HCT116 (cell line): ENCODE measurements at regions not wholly inside any gene's neighbourhood (a gene's known extent, or its start where the extent isn't known, plus 50 kb on each side); places are given as distances from the start of the nearest gene placed in this dataset.

Source experiments
- ATAC-seq: fragments of 200-7000 bp; cut with Tn5 transposase; 2 replicates; pipeline ENCODE4 v1.9.1; 2020; ENCODE audit warnings: mild to moderate bottlenecking, moderate library complexity
- BruUV-seq: library from RNA; stranded (reverse); fragments of 400-500 nt; replicated peaks from 2 replicates; lab custom pipeline; 2021; lab: Mats Ljungman, UMichigan
- CTCF ChIA-PET: fragments of 300-600 bp; sonication (Branson Sonifier 250); formaldehyde crosslinking; loops from one replicate; lab custom pipeline; 2021; ENCODE audit warnings: antibody characterized with exemption; lab: Charles Lee
- POLR2A ChIA-PET: fragments of 300-600, 350-600 bp; sonication (Branson Sonifier 250); formaldehyde crosslinking; loops from one replicate; lab custom pipeline; 2021; ENCODE audit warnings: antibody characterized with exemption; lab: Charles Lee
- RAD21 ChIA-PET, 2 experiments: fragments of 300-600 bp; sonication (Branson Sonifier 250); formaldehyde crosslinking; loops; one replicate each; lab custom pipeline; 2023; ENCODE audit warnings: low total read pairs in 2 of 2; ENCODE audit not compliant: uncharacterized antibody in 2 of 2, unreplicated experiment in 2 of 2, low non-redundant PET in 1 of 2; lab: Charles Lee
- DNase-seq: peaks from one replicate; pipeline ENCODE4 v3.0.0-alpha.2; 2010; ENCODE audit warnings: low read depth, low spot score
- H2AFZ ChIP-seq: fragments of 200-600 bp; shearing (Covaris generic), sonication (generic); 2 replicates; pipeline ENCODE4 v1.6.1; 2017; ENCODE audit warnings: low read depth, mixed run types, mixed read lengths, antibody characterized with exemption, low read length; ENCODE audit not compliant: poor library complexity, severe bottlenecking
- H3K27ac ChIP-seq: 2 replicates; pipeline ENCODE4 v1.5.1; 2012; ENCODE audit warnings: low read depth, low read length
- H3K27me3 ChIP-seq: fragments of 200-600 bp; sonication (generic); 2 replicates; pipeline ENCODE4 v1.6.1; 2016; ENCODE audit warnings: mixed run types, low read length, mixed read lengths; ENCODE audit not compliant: insufficient read depth
- H3K36me3 ChIP-seq, 2 experiments: fragments of 200-500 bp in 1 of 2; fragments of 200-600 bp in 1 of 2; sonication (Bioruptor generic) in 1 of 2; sonication (generic) in 1 of 2; 2 replicates each; pipeline versions ENCODE4 v1.5.1 to v1.6.1; 2014 to 2016; ENCODE audit warnings: low read length in 2 of 2, inconsistent platforms in 1 of 2, mixed read lengths in 1 of 2, mixed run types in 1 of 2; ENCODE audit not compliant: insufficient read depth in 2 of 2, control insufficient read depth in 1 of 2
- H3K4me1 ChIP-seq, 2 experiments: fragments of 200-600 bp in 1 of 2; sonication (generic) in 1 of 2; 2 replicates each; pipeline versions ENCODE4 v1.5.1 to v1.6.1; 2012 to 2017; ENCODE audit warnings: low read length in 2 of 2, inconsistent platforms in 1 of 2, mild to moderate bottlenecking in 1 of 2, mixed read lengths in 1 of 2, mixed run types in 1 of 2, moderate library complexity in 1 of 2; ENCODE audit not compliant: insufficient read depth in 2 of 2, control insufficient read depth in 1 of 2
- H3K4me2 ChIP-seq: fragments of 200-600 bp; sonication (generic); 2 replicates; pipeline ENCODE4 v1.6.1; 2017; ENCODE audit warnings: mixed run types, low read length, mixed read lengths
- H3K4me3 ChIP-seq, 2 experiments: fragments of 200-600 bp in 1 of 2; sonication (generic) in 1 of 2; replicated peaks in 1 of 2; 2 replicates each; pipeline ENCODE4 v1.5.1; 2011 to 2016; ENCODE audit warnings: low read length in 2 of 2, control low read depth in 1 of 2, low read depth in 1 of 2, mild to moderate bottlenecking in 1 of 2, mixed read lengths in 1 of 2, mixed run types in 1 of 2
- H3K79me2 ChIP-seq: fragments of 200-600 bp; sonication (generic); 2 replicates; pipeline ENCODE4 v1.6.1; 2017; ENCODE audit warnings: mild to moderate bottlenecking, mixed run types, low read length, moderate library complexity, mixed read lengths; ENCODE audit not compliant: insufficient read depth
- H3K9ac ChIP-seq: fragments of 200-600 bp; sonication (generic); 2 replicates; pipeline ENCODE4 v1.6.1; 2016; ENCODE audit warnings: low read length, mixed read lengths
- H3K9me2 ChIP-seq: fragments of 200-600 bp; sonication (generic), shearing (Covaris generic); 2 replicates; pipeline ENCODE4 v1.6.1; 2017; ENCODE audit warnings: mixed run types, mild to moderate bottlenecking, moderate library complexity; ENCODE audit not compliant: insufficient read depth
- H3K9me3 ChIP-seq, 2 experiments: fragments of 200-500 bp in 1 of 2; fragments of 200-600 bp in 1 of 2; sonication (Bioruptor generic) in 1 of 2; sonication (generic) in 1 of 2; 2 replicates each; pipeline ENCODE4 v1.6.1; 2014 to 2017; ENCODE audit warnings: low read length in 2 of 2, mixed read lengths in 2 of 2, inconsistent platforms in 1 of 2, low read depth in 1 of 2, mild to moderate bottlenecking in 1 of 2, mixed run types in 1 of 2, moderate library complexity in 1 of 2; ENCODE audit not compliant: control insufficient read depth in 1 of 2, insufficient read depth in 1 of 2
- H4K20me1 ChIP-seq: fragments of 200-600 bp; sonication (generic), shearing (Covaris generic); 2 replicates; pipeline ENCODE4 v1.6.1; 2017; ENCODE audit warnings: mixed run types, mild to moderate bottlenecking, moderate library complexity; ENCODE audit not compliant: insufficient read depth
- ATF3 ChIP-seq: IDR thresholded peaks from 2 replicates; pipeline ENCODE4 v1.6.1; 2012
- CBX3 ChIP-seq: IDR thresholded peaks from 2 replicates; pipeline ENCODE4 v1.6.1; 2012; ENCODE audit warnings: low read depth
- CEBPB ChIP-seq: IDR thresholded peaks from 2 replicates; pipeline ENCODE4 v1.6.1; 2012; ENCODE audit warnings: low read depth
- CTCF ChIP-seq, 3 experiments: fragments of 200-600 bp in 1 of 3; sonication (generic) in 1 of 3; IDR thresholded peaks in 2 of 3; conservative IDR thresholded peaks in 1 of 3; 2 replicates each; pipeline ENCODE4 v1.5.1; 2012 to 2017; ENCODE audit warnings: low read depth in 2 of 3, low read length in 2 of 3, antibody characterized with exemption in 1 of 3, borderline replicate concordance in 1 of 3, control low read depth in 1 of 3, mild to moderate bottlenecking in 1 of 3, mixed read lengths in 1 of 3, mixed run types in 1 of 3, moderate library complexity in 1 of 3; ENCODE audit not compliant: insufficient read depth in 1 of 3
- EGR1 ChIP-seq: IDR thresholded peaks from 2 replicates; pipeline ENCODE4 v1.6.1; 2012; ENCODE audit warnings: low read depth
- EZH2 ChIP-seq: fragments of 200-600 bp; sonication (generic); IDR thresholded peaks from 2 replicates; pipeline ENCODE4 v1.6.1; 2017; ENCODE audit warnings: antibody characterized with exemption, mixed run types
- EZH2phosphoT487 ChIP-seq: fragments of 200-600 bp; IDR thresholded peaks from 2 replicates; pipeline ENCODE4 v1.6.1; 2018; ENCODE audit warnings: antibody characterized with exemption, borderline replicate concordance
- FOSL1 ChIP-seq: IDR thresholded peaks from 2 replicates; pipeline ENCODE4 v1.6.1; 2012; ENCODE audit warnings: low read depth
- JUND ChIP-seq: IDR thresholded peaks from 2 replicates; pipeline ENCODE4 v1.6.1; 2012
- MAX ChIP-seq: IDR thresholded peaks from 2 replicates; pipeline ENCODE4 v1.6.1; 2012
- POLR2A ChIP-seq: IDR thresholded peaks from 2 replicates; pipeline ENCODE4 v1.7.0; 2011; ENCODE audit warnings: borderline replicate concordance; ENCODE audit not compliant: insufficient read depth, insufficient read length; ENCODE audit errors: extremely low read depth
- POLR2AphosphoS5 ChIP-seq: IDR thresholded peaks from 2 replicates; pipeline ENCODE4 v1.6.1; 2011; ENCODE audit warnings: mild to moderate bottlenecking, low read depth, low read length, moderate library complexity
- RAD21 ChIP-seq: IDR thresholded peaks from 2 replicates; pipeline ENCODE4 v1.6.1; 2012; ENCODE audit warnings: low read depth, mild to moderate bottlenecking
- SIN3A ChIP-seq: IDR thresholded peaks from 2 replicates; pipeline ENCODE4 v1.6.1; 2012; ENCODE audit warnings: low read depth
- SP1 ChIP-seq: IDR thresholded peaks from 2 replicates; pipeline ENCODE4 v1.6.1; 2012; ENCODE audit warnings: low read depth
- SRF ChIP-seq: IDR thresholded peaks from 2 replicates; pipeline ENCODE4 v1.6.1; 2012; ENCODE audit warnings: low read depth
- TCF7L2 ChIP-seq: IDR thresholded peaks from 2 replicates; pipeline ENCODE4 v1.7.0; 2011; ENCODE audit warnings: borderline replicate concordance, inconsistent platforms; ENCODE audit not compliant: insufficient read depth, insufficient read length; ENCODE audit errors: extremely low read depth
- YY1 ChIP-seq: IDR thresholded peaks from 2 replicates; pipeline ENCODE4 v1.6.1; 2011; ENCODE audit warnings: low read length, low read depth, moderate library complexity, mild to moderate bottlenecking; ENCODE audit not compliant: insufficient replicate concordance; ENCODE audit errors: extremely low read depth
- ZFX ChIP-seq: fragments of 450-650 bp; IDR thresholded peaks from 2 replicates; pipeline ENCODE4 v1.6.1; 2017
- intact Hi-C: fragments of 100-400 bp; cut with micrococcal nuclease; formaldehyde crosslinking; loops from 2 replicates; pipeline ENCODE4 v1.10.0; 2022

GRCh38 chr17:56681561-56682266, 88.2 kb downstream of the NOG start:
- Histone ChIP-seq H3K4me2 (peak overlapping the region; percentile 54), H3K4me1 (peaks cover 10 to 36% of the 10 kb centered on the region in 2 experiments; a peak in 3 of 4 replicates), H3K4me3 (0 out of 4 replicates have a peak overlapping the region, but pooled peaks of 1 of the 2 experiments have one; percentile 4), H3K27ac (no peak overlapping the region), H3K9me3 (no peaks in the 10 kb centered on the region), H3K9me2 (no peaks in the 10 kb centered on the region), H3K27me3 (peaks cover 4% of the 10 kb centered on the region; the same call in 1 of the 2 replicates), H2AFZ (peak overlapping the region; percentile 33), H3K79me2 (no peaks in the 10 kb centered on the region), H4K20me1 (no peaks in the 10 kb centered on the region), H3K9ac (no peak overlapping the region), H3K36me3 (no peaks in the 10 kb centered on the region)
- ChIA-PET CTCF (interaction anchor here (0.9 kb wide), 1 partner anchor 182 kb away, joined by 4 read pairs; no protein-coding TSS in a partner anchor), POLR2A (interaction anchor here (1.0 kb wide), 1 partner anchor 18 kb away, joined by 3 read pairs; no protein-coding TSS in a partner anchor), RAD21 (interaction anchor here in 1 of 2 experiments (0.8 kb wide), 1 partner anchor 18 kb away, joined by 3 read pairs; no protein-coding TSS in a partner anchor)
- no TSS peak for BruUV-seq
- DNase-seq (peak; percentile 53), ATAC-seq (peak; percentile 64)
- TF ChIP-seq SP1 (peak; percentile 51), EZH2phosphoT487 (no peak), JUND (peak; percentile 68), EGR1 (no peak), RAD21 (no peak), MAX (peak; percentile 37), CEBPB (0 out of 2 replicates have a peak, but pooled peaks have one; percentile 26), POLR2A (no peak), SIN3A (no peak), SRF (0 out of 2 replicates have a peak, but pooled peaks have one; percentile 23), ATF3 (no peak), POLR2AphosphoS5 (no peak), TCF7L2 (peak; percentile 52), CTCF (IDR thresholded peaks at IDR 0.05 in 2 of 3, conservative IDR thresholded peaks at IDR 0.05 in 1 of 3; ENCODE audit: borderline replicate concordance in 1 of 3, insufficient read depth in 1 of 3, low read depth in 2 of 3, low read length in 2 of 3) (no peak), YY1 (no peak), EZH2 (no peak), FOSL1 (peak; percentile 75), CBX3 (peak; percentile 25; the same call in 1 of the 2 replicates), ZFX (no peak)
- intact Hi-C loops: no loop called here
